DOHH2 (cell line): ENCODE measurements at regions not wholly inside any gene's neighbourhood (a gene's known extent, or its start where the extent isn't known, plus 50 kb on each side); places are given as distances from the start of the nearest gene placed in this dataset.

Experiments used
- CTCF ChIP-seq: fragments of 200-600 bp; sonication (generic); IDR thresholded peaks from one replicate; pipeline ENCODE4 v1.5.1; 2014; ENCODE audit warnings: antibody characterized with exemption, mild to moderate bottlenecking, low read depth, low read length; ENCODE audit not compliant: poor library complexity, severe bottlenecking
- EZH2phosphoT487 ChIP-seq: fragments of 200-600 bp; sonication (generic); IDR thresholded peaks from 2 replicates; pipeline ENCODE4 v1.6.1; 2017; ENCODE audit warnings: borderline replicate concordance, mild to moderate bottlenecking, antibody characterized with exemption, low read length, moderate library complexity, mixed read lengths

GRCh38 chr1:69077633-69078032 is 490.1 kb upstream of the LRRC7 start:
- TF ChIP-seq CTCF, result no peak
- no peak for TF ChIP-seq EZH2phosphoT487
